K562 (cell line): ENCODE measurements at regions not wholly inside any gene's neighbourhood (a gene's known extent, or its start where the extent isn't known, plus 50 kb on each side); places are given as distances from the start of the nearest gene placed in this dataset.

ENCODE experiments used
- ATAC-seq: fragments of 200-7000 bp; cut with Tn5 transposase; 3 replicates; pipeline ENCODE4 v1.9.1; 2020; ENCODE audit warnings: moderate library complexity
- BruUV-seq: library from RNA; stranded (reverse); fragments of 400-500 nt; replicated peaks from 2 replicates; lab custom pipeline; 2021; lab: Mats Ljungman, UMichigan
- CTCF ChIA-PET: fragments of 300-600 bp; formaldehyde crosslinking; extraction: SDS; loops from one replicate; lab custom pipeline; 2021; ENCODE audit warnings: low intra/inter-chr PET ratio; lab: Yijun Ruan, JAX
- POLR2A ChIA-PET: fragments of 300-600, 350-650 bp; sonication (Branson Sonifier 250); formaldehyde crosslinking; extraction: SDS; loops from one replicate; lab custom pipeline; 2021; ENCODE audit warnings: antibody characterized with exemption, inconsistent platforms; lab: Yijun Ruan, JAX
- DNase-seq, 4 experiments: peaks; one replicate each; pipeline versions ENCODE4 v3.0.0 to v3.0.0-alpha.2; 2011 to 2018; ENCODE audit warnings: low spot score in 3 of 4, mixed read lengths in 3 of 4; ENCODE audit errors: extremely low read depth in 1 of 4
- FAIRE-seq: peaks from 2 replicates; lab custom pipeline; 2011; peaks lifted over from hg19 to GRCh38; lab: Jason Lieb, UNC
- H2AFZ ChIP-seq: 2 replicates; pipeline ENCODE4 v1.6.0; 2011; ENCODE audit warnings: low read depth, low read length, control low read depth, inconsistent platforms
- H3K27ac ChIP-seq: fragments of 200-600 bp; 3 replicates; pipeline ENCODE4 v1.8.0; 2011; ENCODE audit warnings: low read depth, mild to moderate bottlenecking, control low read depth, inconsistent platforms, low read length, moderate library complexity, mixed read lengths; ENCODE audit errors: extremely low read depth
- H3K27me3 ChIP-seq, 2 experiments: fragments of 300-600 bp in 1 of 2; 2 replicates in 1 of 2; 3 replicates in 1 of 2; pipeline versions ENCODE4 v1.6.0 to v1.8.0; 2011; ENCODE audit warnings: inconsistent platforms in 2 of 2, low read length in 2 of 2, mild to moderate bottlenecking in 1 of 2, mixed read lengths in 1 of 2, moderate library complexity in 1 of 2; ENCODE audit not compliant: control insufficient read depth in 2 of 2, insufficient read depth in 2 of 2
- H3K36me3 ChIP-seq: fragments of 300-600 bp; 3 replicates; pipeline ENCODE4 v1.8.0; 2011; ENCODE audit warnings: mild to moderate bottlenecking, low read length, inconsistent platforms; ENCODE audit not compliant: control insufficient read depth, insufficient read depth
- H3K4me1 ChIP-seq, 2 experiments: fragments of 200-600 bp in 1 of 2; replicated peaks in 1 of 2; 2 replicates in 1 of 2; 3 replicates in 1 of 2; pipeline versions ENCODE4 v1.5.1 to v1.8.0; 2011; ENCODE audit warnings: inconsistent platforms in 2 of 2, low read length in 2 of 2, mild to moderate bottlenecking in 1 of 2, mixed read lengths in 1 of 2, moderate library complexity in 1 of 2; ENCODE audit not compliant: control insufficient read depth in 2 of 2, insufficient read depth in 2 of 2
- H3K4me2 ChIP-seq: 2 replicates; pipeline ENCODE4 v1.6.1; 2011; ENCODE audit warnings: low read length, control low read depth, inconsistent platforms, mixed read lengths; ENCODE audit not compliant: insufficient read depth
- H3K4me3 ChIP-seq: fragments of 200-600 bp; sonication (generic), shearing (Covaris generic); 2 replicates; pipeline ENCODE4 v1.5.1; 2016; ENCODE audit warnings: control low read depth, inconsistent platforms
- H3K79me2 ChIP-seq: fragments of 200-600 bp; 3 replicates; pipeline ENCODE4 v1.8.0; 2011; ENCODE audit warnings: low read length, inconsistent platforms; ENCODE audit not compliant: control insufficient read depth, insufficient read depth
- H3K9ac ChIP-seq, 2 experiments: 2 replicates each; pipeline versions ENCODE4 v1.6.0 to v1.6.1; 2011; ENCODE audit warnings: low read depth in 2 of 2, low read length in 2 of 2, control low read depth in 1 of 2, inconsistent platforms in 1 of 2, mild to moderate bottlenecking in 1 of 2, mixed read lengths in 1 of 2; ENCODE audit not compliant: insufficient read depth in 1 of 2
- H3K9me1 ChIP-seq: one replicate; pipeline ENCODE4 v1.6.0; 2011; ENCODE audit warnings: inconsistent platforms, mild to moderate bottlenecking, low read length, moderate library complexity; ENCODE audit not compliant: control insufficient read depth, insufficient read depth
- H3K9me3 ChIP-seq: replicated peaks from 2 replicates; pipeline ENCODE4 v1.5.1; 2011; ENCODE audit warnings: low read depth, low read length, inconsistent platforms; ENCODE audit not compliant: control insufficient read depth, insufficient read depth
- H4K20me1 ChIP-seq: replicated peaks from 2 replicates; pipeline ENCODE4 v1.6.1; 2011; ENCODE audit warnings: low read length, inconsistent platforms, mixed read lengths; ENCODE audit not compliant: control insufficient read depth, insufficient read depth
- BDP1 ChIP-seq: IDR thresholded peaks from 3 replicates; pipeline ENCODE4 v1.6.1; 2011; ENCODE audit not compliant: insufficient read length, insufficient read depth
- CBX2 ChIP-seq: fragments of 200-600 bp; sonication (generic); IDR thresholded peaks from one replicate; pipeline ENCODE4 v1.6.1; 2012; ENCODE audit warnings: mild to moderate bottlenecking, low read length, inconsistent platforms; ENCODE audit not compliant: insufficient read depth, poor library complexity, severe bottlenecking
- CC2D1A ChIP-seq: fragments of 450-650 bp; IDR thresholded peaks from 2 replicates; pipeline ENCODE4 v1.6.1; 2017; ENCODE audit warnings: mild to moderate bottlenecking
- EGR1 ChIP-seq: fragments of 450-650 bp; conservative IDR thresholded peaks from 2 replicates; pipeline ENCODE4 v1.6.1; 2017; ENCODE audit warnings: mild to moderate bottlenecking
- FOXJ2 ChIP-seq: fragments of 200-800 bp; sonication (Bioruptor generic); IDR thresholded peaks from 2 replicates; pipeline ENCODE4 v1.6.1; 2016; ENCODE audit warnings: missing genetic modification characterization, missing compliant biosample characterization
- GTF2E2 ChIP-seq: fragments of 200-800 bp; sonication (Bioruptor generic); IDR thresholded peaks from 2 replicates; pipeline ENCODE4 v1.6.1; 2016; ENCODE audit warnings: missing genetic modification characterization, missing compliant biosample characterization
- KLF10 ChIP-seq: fragments of 250-450 bp; sonication (Bioruptor Pico); IDR thresholded peaks from 2 replicates; pipeline ENCODE4 v1.6.1; 2021; ENCODE audit warnings: matching md5 sums
- NFE2 ChIP-seq: IDR thresholded peaks from 2 replicates; pipeline ENCODE4 v1.6.1; 2014; ENCODE audit warnings: antibody characterized with exemption, low read depth
- NR4A1 ChIP-seq, 2 experiments: fragments of 250-450 bp in 1 of 2; fragments of 450-650 bp in 1 of 2; sonication (Bioruptor Pico) in 1 of 2; IDR thresholded peaks; 2 replicates each; pipeline versions ENCODE4 v1.4.0 to v1.6.1; 2016 to 2020; ENCODE audit warnings: mild to moderate bottlenecking in 2 of 2, missing compliant biosample characterization in 1 of 2, missing genetic modification characterization in 1 of 2, moderate library complexity in 1 of 2
- POLR3A ChIP-seq: IDR thresholded peaks from 2 replicates; pipeline ENCODE4 v1.6.1; 2011; ENCODE audit warnings: borderline replicate concordance, mild to moderate bottlenecking, moderate library complexity; ENCODE audit not compliant: insufficient read length, insufficient read depth; ENCODE audit errors: extremely low read depth
- RUNX1 ChIP-seq: sonication (generic); IDR thresholded peaks from 2 replicates; pipeline ENCODE4 v1.6.1; 2016; ENCODE audit warnings: antibody characterized with exemption, low read depth
- ZNF134 ChIP-seq: fragments of 250-450 bp; sonication (Bioruptor Pico); conservative IDR thresholded peaks from 2 replicates; pipeline ENCODE4 v1.4.0; 2020
- ZNF644 ChIP-seq: fragments of 200-800 bp; sonication (Bioruptor generic); IDR thresholded peaks from 2 replicates; pipeline ENCODE4 v1.6.1; 2016; ENCODE audit warnings: low read depth, missing genetic modification characterization, missing compliant biosample characterization
- ZNF695 ChIP-seq: fragments of 450-650 bp; formaldehyde crosslinking; IDR thresholded peaks from 2 replicates; pipeline ENCODE4 v1.4.0; 2020; ENCODE audit warnings: mild to moderate bottlenecking, moderate library complexity
- WGBS: fragments of 100-300 bp; shearing (Covaris generic); methylation state at CpG from one replicate; pipeline ENCODE4 v1.1.6; 2016; ENCODE audit warnings: low coverage, mixed read lengths; ENCODE audit not compliant: insufficient coverage; ENCODE audit errors: missing lambda C conversion rate; 5-methylcytosine and 5-hydroxymethylcytosine counted together
- in situ Hi-C: fragments of 300-500 bp; cut with MboI; formaldehyde crosslinking; loops from 4 replicates; pipeline ENCODE4 v1.15.0; 2018; ENCODE audit warnings: inconsistent platforms, mixed read lengths
- intact Hi-C: fragments of 100-400 bp; cut with micrococcal nuclease; formaldehyde crosslinking; loops from 2 replicates; pipeline ENCODE4 v1.14.2; 2022
- TF ChIP-seq, protein P1 (sequence below): fragments of 450-650 bp; IDR thresholded peaks from 2 replicates; pipeline ENCODE4 v1.6.1; 2016
- TF ChIP-seq, protein P2 (sequence below): fragments of 250-450 bp; sonication (Bioruptor Pico); IDR thresholded peaks from 2 replicates; pipeline ENCODE4 v1.8.0; 2021; ENCODE audit warnings: mild to moderate bottlenecking, moderate library complexity
- TF ChIP-seq, protein P3 (sequence below), 2 experiments: fragments of 250-450 bp in 1 of 2; fragments of 450-650 bp in 1 of 2; sonication (Bioruptor Pico) in 1 of 2; IDR thresholded peaks; 2 replicates each; pipeline versions ENCODE4 v1.6.1 to v1.8.0; 2016 to 2021; ENCODE audit warnings: mild to moderate bottlenecking in 2 of 2, moderate library complexity in 2 of 2, missing compliant biosample characterization in 1 of 2, missing genetic modification characterization in 1 of 2

DNA sequence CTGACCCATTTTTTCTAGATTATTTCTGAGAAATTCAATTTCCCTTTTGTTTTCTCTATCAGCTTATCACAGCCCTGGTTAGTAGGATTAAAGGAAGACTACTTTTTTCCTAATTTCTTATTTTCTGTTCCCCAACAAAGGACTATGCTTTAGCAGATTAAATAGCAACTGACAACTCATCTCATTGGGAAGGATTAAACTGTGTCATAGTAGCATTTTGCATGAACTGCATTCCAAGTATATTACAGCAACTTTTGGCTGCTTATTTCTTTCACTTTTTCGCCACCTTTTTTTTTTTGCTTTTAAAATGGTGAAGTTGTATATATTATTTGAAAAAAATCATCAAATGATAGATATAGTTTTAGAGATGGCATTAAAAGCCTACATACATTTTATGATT is 570.3 kb downstream of the FBXO15 start:
- Histone ChIP-seq H3K36me3 (no peaks in the 10 kb centered on the region), H2AFZ (no peak overlapping the region), H4K20me1 (no peaks in the 10 kb centered on the region), H3K4me2 (no peak overlapping the region), H3K27me3 (no peaks in the 10 kb centered on the region), H3K27ac (no peak overlapping the region), H3K9me1 (no peaks in the 10 kb centered on the region), H3K9ac (no peak overlapping the region), H3K4me3 (no peak overlapping the region), H3K79me2 (no peaks in the 10 kb centered on the region), H3K4me1 (no peaks in the 10 kb centered on the region), H3K9me3 (no peaks in the 10 kb centered on the region)
- intact Hi-C loops (no loop called here), in situ Hi-C loops (no loop called here)
- FAIRE-seq (no peak), ATAC-seq (no peak), DNase-seq (no peak)
- ChIA-PET CTCF (no interaction called here), POLR2A (no interaction called here)
- TF ChIP-seq ZNF695 (CRISPR knock-in tag) (no peak), ZNF134 (CRISPR knock-in tag) (no peak), NFE2 (no peak), KLF10 (CRISPR knock-in tag) (no peak), NR4A1 (CRISPR knock-in tag; IDR thresholded peaks at IDR 0.05) (no peak), NR4A1 (tag; IDR thresholded peaks at IDR 0.05) (no peak), GTF2E2 (no peak), RUNX1 (no peak), FOXJ2 (no peak), POLR3A (no peak), BDP1 (no peak), CBX2 (no peak), EGR1 (no peak), CC2D1A (no peak), ZNF644 (tag) (no peak)
- TF ChIP-seq, protein P1, sequence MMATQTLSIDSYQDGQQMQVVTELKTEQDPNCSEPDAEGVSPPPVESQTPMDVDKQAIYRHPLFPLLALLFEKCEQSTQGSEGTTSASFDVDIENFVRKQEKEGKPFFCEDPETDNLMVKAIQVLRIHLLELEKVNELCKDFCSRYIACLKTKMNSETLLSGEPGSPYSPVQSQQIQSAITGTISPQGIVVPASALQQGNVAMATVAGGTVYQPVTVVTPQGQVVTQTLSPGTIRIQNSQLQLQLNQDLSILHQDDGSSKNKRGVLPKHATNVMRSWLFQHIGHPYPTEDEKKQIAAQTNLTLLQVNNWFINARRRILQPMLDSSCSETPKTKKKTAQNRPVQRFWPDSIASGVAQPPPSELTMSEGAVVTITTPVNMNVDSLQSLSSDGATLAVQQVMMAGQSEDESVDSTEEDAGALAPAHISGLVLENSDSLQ, result no peak
- TF ChIP-seq, protein P2, sequence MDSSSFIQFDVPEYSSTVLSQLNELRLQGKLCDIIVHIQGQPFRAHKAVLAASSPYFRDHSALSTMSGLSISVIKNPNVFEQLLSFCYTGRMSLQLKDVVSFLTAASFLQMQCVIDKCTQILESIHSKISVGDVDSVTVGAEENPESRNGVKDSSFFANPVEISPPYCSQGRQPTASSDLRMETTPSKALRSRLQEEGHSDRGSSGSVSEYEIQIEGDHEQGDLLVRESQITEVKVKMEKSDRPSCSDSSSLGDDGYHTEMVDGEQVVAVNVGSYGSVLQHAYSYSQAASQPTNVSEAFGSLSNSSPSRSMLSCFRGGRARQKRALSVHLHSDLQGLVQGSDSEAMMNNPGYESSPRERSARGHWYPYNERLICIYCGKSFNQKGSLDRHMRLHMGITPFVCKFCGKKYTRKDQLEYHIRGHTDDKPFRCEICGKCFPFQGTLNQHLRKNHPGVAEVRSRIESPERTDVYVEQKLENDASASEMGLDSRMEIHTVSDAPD, result no peak
- TF ChIP-seq, protein P3, sequence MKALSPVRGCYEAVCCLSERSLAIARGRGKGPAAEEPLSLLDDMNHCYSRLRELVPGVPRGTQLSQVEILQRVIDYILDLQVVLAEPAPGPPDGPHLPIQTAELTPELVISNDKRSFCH (CRISPR knock-in tag; IDR thresholded peaks at IDR 0.05), result no peak
- TF ChIP-seq, protein P3 (tag; IDR thresholded peaks at IDR 0.05), result no peak
- no TSS peak for BruUV-seq
- 0% methylated on average over 1 of the region's 1 CpG for WGBS
